Activated naive CD8-positive, alpha-beta T cell treated with anti-CD3 and anti-CD28 coated beads, Interleukin-2, amount 10 ng/mL, durations not matched to agents 7 days and 5 days (primary cell): ENCODE measurements at regions not wholly inside any gene's neighbourhood (a gene's known extent, or its start where the extent isn't known, plus 50 kb on each side); places are given as distances from the start of the nearest gene placed in this dataset.

ENCODE experiments used
- ATAC-seq: fragments of 150-1000 bp; cut with Tn5 transposase; one replicate; pipeline ENCODE4 v1.10.0; 2021; ENCODE audit warnings: low read depth, moderate library complexity
- POLR2A ChIA-PET: fragments of 350-600 bp; sonication (Branson Sonifier 250); formaldehyde crosslinking; loops from one replicate; lab custom pipeline; 2021; ENCODE audit warnings: antibody characterized with exemption; lab: Charles Lee
- DNase-seq: peaks from one replicate; pipeline ENCODE4 v3.0.0; 2021
- H3K27ac Mint-ChIP-seq: one replicate; pipeline ENCODE4 v1.8.0; 2022; ENCODE audit warnings: mild to moderate bottlenecking, mixed read lengths
- H3K27me3 Mint-ChIP-seq: one replicate; pipeline ENCODE4 v1.8.0; 2022; ENCODE audit warnings: mild to moderate bottlenecking, moderate library complexity, mixed read lengths
- H3K36me3 Mint-ChIP-seq: one replicate; pipeline ENCODE4 v1.8.0; 2021; ENCODE audit warnings: mild to moderate bottlenecking, mixed read lengths
- H3K4me1 Mint-ChIP-seq: one replicate; pipeline ENCODE4 v1.8.0; 2021; ENCODE audit warnings: mixed read lengths
- H3K4me3 Mint-ChIP-seq: one replicate; pipeline ENCODE4 v1.8.0; 2022; ENCODE audit warnings: mild to moderate bottlenecking, moderate library complexity, mixed read lengths
- H3K9me3 Mint-ChIP-seq: one replicate; pipeline ENCODE4 v1.8.0; 2021; ENCODE audit warnings: mixed read lengths

DNA sequence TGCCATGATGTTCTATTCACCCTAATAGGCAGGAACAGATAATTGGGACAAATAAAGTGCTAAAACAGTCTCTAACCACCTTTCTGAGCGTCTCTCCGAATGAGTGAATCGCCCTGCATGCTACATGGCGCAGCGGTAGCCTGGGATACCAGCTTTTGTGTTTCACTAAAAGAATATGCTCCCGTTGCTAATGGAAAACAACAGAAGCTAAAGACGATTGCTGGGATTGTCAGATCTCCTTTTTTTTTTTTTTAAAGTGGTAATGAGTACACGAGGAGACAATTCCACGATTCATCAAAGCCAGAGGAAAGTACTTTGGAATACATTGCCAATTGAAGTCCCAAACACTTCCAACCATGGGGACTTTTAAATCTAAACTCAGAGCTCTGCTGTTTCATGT is 1815.3 kb upstream of the CELF4 start:
- Mint-ChIP-seq H3K4me3 (no peak overlapping the region), H3K27ac (no peak overlapping the region), H3K36me3 (no peaks in the 10 kb centered on the region), H3K4me1 (no peaks in the 10 kb centered on the region), H3K9me3 (no peaks in the 10 kb centered on the region), H3K27me3 (no peaks in the 10 kb centered on the region)
- DNase-seq (no peak), ATAC-seq (no peak)
- POLR2A ChIA-PET = no interaction called here

DNA sequence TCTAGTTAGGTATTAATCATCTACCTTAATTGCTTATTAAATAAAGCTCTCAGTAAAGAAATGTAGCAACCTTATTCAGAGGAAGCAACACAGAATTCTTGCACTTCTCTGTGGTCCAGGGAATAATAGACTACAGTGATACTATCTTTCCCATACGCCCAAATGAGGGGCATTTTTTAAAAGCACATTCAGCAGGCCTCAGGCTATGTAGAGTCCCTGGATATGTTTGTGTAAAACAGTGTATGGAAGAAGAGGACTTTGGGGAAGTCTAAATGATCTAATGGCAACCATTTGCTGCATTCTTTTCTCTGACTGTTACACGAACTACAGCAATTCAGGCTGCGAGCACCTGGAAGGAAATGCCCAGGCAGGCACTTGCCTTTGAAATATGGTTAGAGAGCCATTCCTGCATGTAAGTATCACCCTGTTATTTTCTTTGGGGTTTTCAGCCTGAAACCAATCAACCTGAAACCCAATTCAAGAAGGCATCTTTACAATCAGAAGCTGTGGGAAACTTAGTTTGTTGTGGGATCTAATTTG is 1814.7 kb upstream of the CELF4 start:
- POLR2A ChIA-PET = no interaction called here
- H3K9me3 Mint-ChIP-seq = no peaks in the 10 kb centered on the region
- no peaks in the 10 kb centered on the region for H3K27me3 Mint-ChIP-seq
- no peak overlapping the region for H3K27ac Mint-ChIP-seq
- no peaks in the 10 kb centered on the region for H3K4me1 Mint-ChIP-seq
- DNase-seq (no peak), ATAC-seq (no peak)
- no peaks in the 10 kb centered on the region for H3K36me3 Mint-ChIP-seq
- no peak overlapping the region for H3K4me3 Mint-ChIP-seq

GRCh38 chr18:39375066-39375465 is 1809.5 kb upstream of the CELF4 start:
- Mint-ChIP-seq H3K4me1 (no peaks in the 10 kb centered on the region), H3K9me3 (no peaks in the 10 kb centered on the region), H3K27ac (no peak overlapping the region), H3K36me3 (no peaks in the 10 kb centered on the region), H3K27me3 (no peaks in the 10 kb centered on the region), H3K4me3 (no peak overlapping the region)
- DNase-seq = no peak
- POLR2A ChIA-PET = no interaction called here
- ATAC-seq = no peak

DNA sequence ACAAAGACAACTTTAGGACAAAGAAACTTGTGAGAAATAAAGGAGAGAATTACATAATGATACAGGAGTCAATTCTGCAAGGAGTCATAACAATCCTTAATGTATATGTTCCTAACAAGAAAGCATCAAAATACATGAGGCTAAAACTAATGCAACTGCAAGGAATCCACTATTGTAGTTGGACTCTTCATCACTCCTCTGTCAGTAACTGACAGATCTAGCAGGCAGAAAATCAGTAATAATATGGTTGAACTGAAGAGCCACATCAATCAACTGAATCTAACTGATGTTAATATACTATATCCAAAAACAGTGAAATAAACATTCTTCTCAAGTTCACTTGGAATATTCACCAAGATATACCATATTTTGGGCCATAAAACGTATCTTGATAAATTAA is 1806.4 kb upstream of the CELF4 start:
- H3K27me3 Mint-ChIP-seq = no peaks in the 10 kb centered on the region
- H3K36me3 Mint-ChIP-seq = no peaks in the 10 kb centered on the region
- H3K4me1 Mint-ChIP-seq = no peaks in the 10 kb centered on the region
- no peak for DNase-seq
- H3K27ac Mint-ChIP-seq = no peak overlapping the region
- ATAC-seq = no peak
- H3K9me3 Mint-ChIP-seq = no peaks in the 10 kb centered on the region
- no peak overlapping the region for H3K4me3 Mint-ChIP-seq
- POLR2A ChIA-PET = no interaction called here

GRCh38 chr18:39366656-39367055 is 1801.1 kb upstream of the CELF4 start:
- Mint-ChIP-seq H3K27me3 (no peaks in the 10 kb centered on the region), H3K4me3 (no peak overlapping the region), H3K27ac (no peak overlapping the region), H3K9me3 (peaks cover 2% of the 10 kb centered on the region), H3K4me1 (no peaks in the 10 kb centered on the region), H3K36me3 (no peaks in the 10 kb centered on the region)
- DNase-seq = no peak
- ATAC-seq = no peak
- POLR2A ChIA-PET = no interaction called here

- no peaks in the 10 kb centered on the region for H3K36me3 Mint-ChIP-seq
- no peak overlapping the region for H3K27ac Mint-ChIP-seq
- H3K9me3 Mint-ChIP-seq = peaks cover 2% of the 10 kb centered on the region
- H3K4me3 Mint-ChIP-seq = no peak overlapping the region
- DNase-seq = no peak
- no peak for ATAC-seq
- no peaks in the 10 kb centered on the region for H3K27me3 Mint-ChIP-seq
- H3K4me1 Mint-ChIP-seq = no peaks in the 10 kb centered on the region
- POLR2A ChIA-PET = no interaction called here
Measured at GRCh38 chr18:39365836-39366485, 1800.4 kb upstream of the CELF4 start.

- no peak for DNase-seq
- POLR2A ChIA-PET = no interaction called here
- no peaks in the 10 kb centered on the region for H3K4me1 Mint-ChIP-seq
- no peak overlapping the region for H3K4me3 Mint-ChIP-seq
- H3K27me3 Mint-ChIP-seq = no peaks in the 10 kb centered on the region
- H3K27ac Mint-ChIP-seq = no peak overlapping the region
- H3K9me3 Mint-ChIP-seq = peaks cover 2% of the 10 kb centered on the region
- no peak for ATAC-seq
- no peaks in the 10 kb centered on the region for H3K36me3 Mint-ChIP-seq
Measured at GRCh38 chr18:39360072-39360471, 1794.5 kb upstream of the CELF4 start.

- Mint-ChIP-seq H3K27me3 (no peaks in the 10 kb centered on the region), H3K9me3 (peaks cover 2% of the 10 kb centered on the region), H3K36me3 (no peaks in the 10 kb centered on the region), H3K4me1 (no peaks in the 10 kb centered on the region), H3K4me3 (no peak overlapping the region), H3K27ac (no peak overlapping the region)
- DNase-seq = no peak
- no peak for ATAC-seq
- POLR2A ChIA-PET = no interaction called here
Measured at GRCh38 chr18:39359636-39360035, 1794.0 kb upstream of the CELF4 start.

DNA sequence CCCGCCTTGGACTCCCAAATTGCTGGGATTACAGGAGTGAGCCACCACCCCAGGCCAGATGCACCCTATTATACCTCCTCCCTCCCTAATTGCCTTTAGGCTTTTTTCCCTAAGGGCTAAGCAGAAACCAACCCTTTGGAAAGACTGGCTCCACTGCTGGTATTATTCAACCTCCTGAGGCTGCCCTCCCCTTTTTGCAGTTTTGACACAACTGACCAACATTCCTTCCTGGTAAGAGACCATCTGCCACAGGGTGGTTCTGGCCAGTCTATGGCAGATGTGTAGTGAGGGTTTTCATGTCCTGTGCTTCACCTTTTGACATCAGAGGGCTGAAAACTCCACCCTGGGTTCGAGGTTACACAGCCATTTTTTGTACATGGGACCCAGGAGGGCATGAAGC is 1785.3 kb upstream of the CELF4 start:
- Mint-ChIP-seq H3K4me1 (no peaks in the 10 kb centered on the region), H3K36me3 (no peaks in the 10 kb centered on the region), H3K27me3 (no peaks in the 10 kb centered on the region), H3K9me3 (no peaks in the 10 kb centered on the region), H3K4me3 (no peak overlapping the region), H3K27ac (no peak overlapping the region)
- DNase-seq (no peak), ATAC-seq (no peak)
- POLR2A ChIA-PET = no interaction called here

- Mint-ChIP-seq H3K36me3 (no peaks in the 10 kb centered on the region), H3K4me3 (no peak overlapping the region), H3K4me1 (no peaks in the 10 kb centered on the region), H3K27me3 (no peaks in the 10 kb centered on the region), H3K9me3 (no peaks in the 10 kb centered on the region), H3K27ac (no peak overlapping the region)
- no peak for DNase-seq
- POLR2A ChIA-PET = no interaction called here
- ATAC-seq = no peak
Measured at GRCh38 chr18:39349801-39350200, 1784.2 kb upstream of the CELF4 start.

DNA sequence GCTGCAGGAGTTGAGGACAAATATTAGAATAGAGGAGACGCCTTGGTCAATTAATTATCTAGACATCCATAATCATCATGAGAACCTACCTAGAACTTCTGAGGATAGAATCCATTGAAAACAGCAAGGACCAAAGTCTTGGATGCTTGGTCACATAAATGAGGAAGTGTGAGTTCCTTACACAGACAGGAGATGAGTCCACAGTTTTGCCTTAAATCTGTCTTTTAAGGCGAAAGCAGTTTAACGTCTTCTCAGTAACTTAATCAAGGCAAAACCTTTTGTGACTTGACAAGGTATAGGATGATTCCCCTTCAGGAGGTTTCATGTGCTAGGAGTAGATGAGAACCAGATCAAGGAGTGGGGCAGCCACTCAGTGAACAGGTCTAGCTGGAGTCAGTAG is 1783.2 kb upstream of the CELF4 start:
- Mint-ChIP-seq H3K36me3 (no peaks in the 10 kb centered on the region), H3K4me3 (no peak overlapping the region), H3K9me3 (no peaks in the 10 kb centered on the region), H3K27ac (no peak overlapping the region), H3K4me1 (no peaks in the 10 kb centered on the region), H3K27me3 (no peaks in the 10 kb centered on the region)
- DNase-seq (no peak), ATAC-seq (no peak)
- POLR2A ChIA-PET = no interaction called here

DNA sequence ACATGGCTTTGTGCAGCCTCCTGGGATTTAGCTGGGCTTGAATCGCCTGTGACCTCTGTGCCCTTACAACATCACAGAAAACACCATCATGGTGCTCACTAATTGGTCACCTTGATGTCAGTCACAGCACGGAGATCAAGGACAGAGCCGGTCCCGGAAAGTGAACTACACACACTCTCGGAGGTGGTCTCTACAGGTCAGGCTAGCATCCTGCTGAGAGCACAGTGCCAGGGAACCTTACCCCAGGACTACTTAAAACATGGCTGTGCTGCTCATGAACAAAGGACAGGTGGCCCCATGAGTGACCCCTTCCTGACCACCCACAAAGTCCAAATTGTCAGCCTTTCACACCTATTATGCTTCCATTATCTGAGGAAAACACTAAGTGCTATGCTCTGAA is 1782.1 kb upstream of the CELF4 start:
- ATAC-seq (no peak), DNase-seq (no peak)
- Mint-ChIP-seq H3K36me3 (no peaks in the 10 kb centered on the region), H3K27ac (no peak overlapping the region), H3K27me3 (no peaks in the 10 kb centered on the region), H3K9me3 (peaks cover 2% of the 10 kb centered on the region), H3K4me1 (no peaks in the 10 kb centered on the region), H3K4me3 (no peak overlapping the region)
- POLR2A ChIA-PET = no interaction called here

DNA sequence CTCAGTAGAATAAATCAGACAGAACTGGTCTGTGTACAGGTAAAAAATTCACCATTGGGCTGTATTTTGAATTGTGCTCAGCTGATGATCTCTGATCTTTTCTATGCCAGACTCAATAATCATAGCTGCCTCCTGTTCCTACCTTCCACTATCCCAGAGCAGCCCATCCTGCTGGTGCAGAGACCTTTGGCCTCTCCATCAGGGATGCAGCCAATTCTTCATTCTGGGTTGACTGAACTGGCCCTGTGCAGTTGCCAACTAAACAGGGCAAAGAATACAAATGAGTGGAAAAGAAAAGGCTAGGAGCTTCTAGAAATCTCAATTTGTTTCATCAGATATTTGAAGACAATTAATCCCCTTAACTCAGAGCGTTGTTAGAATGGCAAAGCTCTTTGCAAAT is 1781.3 kb upstream of the CELF4 start:
- ATAC-seq = no peak
- POLR2A ChIA-PET = no interaction called here
- H3K4me1 Mint-ChIP-seq = no peaks in the 10 kb centered on the region

GRCh38 chr18:39345321-39345720 is 1779.7 kb upstream of the CELF4 start:
- ATAC-seq (no peak), DNase-seq (no peak)
- H3K27ac Mint-ChIP-seq = no peak overlapping the region
- no peaks in the 10 kb centered on the region for H3K27me3 Mint-ChIP-seq
- H3K4me1 Mint-ChIP-seq = no peaks in the 10 kb centered on the region
- H3K4me3 Mint-ChIP-seq = no peak overlapping the region
- peaks cover 2% of the 10 kb centered on the region for H3K9me3 Mint-ChIP-seq
- POLR2A ChIA-PET = no interaction called here
- no peaks in the 10 kb centered on the region for H3K36me3 Mint-ChIP-seq

More for the DNA sequence above, 1781.3 kb upstream of the CELF4 start:
- H3K36me3 Mint-ChIP-seq = no peaks in the 10 kb centered on the region
- DNase-seq = no peak
- no peak overlapping the region for H3K27ac Mint-ChIP-seq
- no peak overlapping the region for H3K4me3 Mint-ChIP-seq
- H3K27me3 Mint-ChIP-seq = no peaks in the 10 kb centered on the region
- H3K9me3 Mint-ChIP-seq = peaks cover 2% of the 10 kb centered on the region
